Ovary (tissue), 3 donors: ENCODE measurements at regions not wholly inside any gene's neighbourhood (a gene's known extent, or its start where the extent isn't known, plus 50 kb on each side); places are given as distances from the start of the nearest gene placed in this dataset.

Experiments used
- EP300 ChIP-seq: sonication (generic); formaldehyde crosslinking; IDR thresholded peaks from one replicate; pipeline ENCODE4 v1.6.1; 2017; ENCODE audit warnings: antibody characterized with exemption
- POLR2A ChIP-seq: fragments of 450-650 bp; IDR thresholded peaks from one replicate; pipeline ENCODE4 v1.6.1; 2017; ENCODE audit warnings: antibody characterized with exemption, mild to moderate bottlenecking, moderate library complexity
- TF ChIP-seq, protein P1 (sequence below), 3 donors: fragments of 450-650 bp in 2 of 3; fragments of 200-600 bp in 1 of 3; IDR thresholded peaks; one replicate each; pipeline versions ENCODE4 v1.5.1 to v1.8.0; 2016 to 2022; ENCODE audit warnings: antibody characterized with exemption in 3 of 3, mild to moderate bottlenecking in 1 of 3
- donor health status: DM: no; HTN: no; CAD: no.

DNA sequence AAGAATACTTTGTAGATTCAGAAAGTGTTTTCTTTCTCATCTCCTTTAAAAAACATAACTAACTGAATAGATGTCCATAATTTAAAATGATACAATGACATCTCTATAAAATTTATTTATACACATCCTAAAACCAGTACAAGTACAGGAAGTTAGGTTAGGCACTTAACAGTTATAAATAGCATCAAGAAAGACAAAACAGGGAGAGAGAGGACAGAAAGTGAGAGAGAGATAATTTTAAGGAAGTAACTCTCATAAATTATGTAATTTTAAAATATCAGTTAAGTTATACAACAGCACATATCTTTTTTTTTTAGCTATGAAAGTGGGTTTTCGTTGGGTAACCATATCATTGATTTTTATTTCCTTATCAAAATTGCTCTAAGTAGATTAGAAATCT lies 1068.6 kb downstream of the TAF11L14 start:
- TF ChIP-seq EP300 (no peak), POLR2A (no peak)
- TF ChIP-seq, protein P1, sequence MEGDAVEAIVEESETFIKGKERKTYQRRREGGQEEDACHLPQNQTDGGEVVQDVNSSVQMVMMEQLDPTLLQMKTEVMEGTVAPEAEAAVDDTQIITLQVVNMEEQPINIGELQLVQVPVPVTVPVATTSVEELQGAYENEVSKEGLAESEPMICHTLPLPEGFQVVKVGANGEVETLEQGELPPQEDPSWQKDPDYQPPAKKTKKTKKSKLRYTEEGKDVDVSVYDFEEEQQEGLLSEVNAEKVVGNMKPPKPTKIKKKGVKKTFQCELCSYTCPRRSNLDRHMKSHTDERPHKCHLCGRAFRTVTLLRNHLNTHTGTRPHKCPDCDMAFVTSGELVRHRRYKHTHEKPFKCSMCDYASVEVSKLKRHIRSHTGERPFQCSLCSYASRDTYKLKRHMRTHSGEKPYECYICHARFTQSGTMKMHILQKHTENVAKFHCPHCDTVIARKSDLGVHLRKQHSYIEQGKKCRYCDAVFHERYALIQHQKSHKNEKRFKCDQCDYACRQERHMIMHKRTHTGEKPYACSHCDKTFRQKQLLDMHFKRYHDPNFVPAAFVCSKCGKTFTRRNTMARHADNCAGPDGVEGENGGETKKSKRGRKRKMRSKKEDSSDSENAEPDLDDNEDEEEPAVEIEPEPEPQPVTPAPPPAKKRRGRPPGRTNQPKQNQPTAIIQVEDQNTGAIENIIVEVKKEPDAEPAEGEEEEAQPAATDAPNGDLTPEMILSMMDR (IDR thresholded peaks at IDR 0.05), result no peak
